GM12878 (cell line): ENCODE measurements at regions not wholly inside any gene's neighbourhood (a gene's known extent, or its start where the extent isn't known, plus 50 kb on each side); places are given as distances from the start of the nearest gene placed in this dataset.

Experiments used
- BACH1 ChIP-seq: fragments of 450-650 bp; IDR thresholded peaks from 2 replicates; pipeline ENCODE4 v1.6.1; 2017; ENCODE audit warnings: mild to moderate bottlenecking, borderline replicate concordance
- BCL3 ChIP-seq: IDR thresholded peaks from 2 replicates; pipeline ENCODE4 v1.6.1; 2011; ENCODE audit warnings: borderline replicate concordance, low read depth, mild to moderate bottlenecking, moderate library complexity, low read length; ENCODE audit not compliant: insufficient read depth, poor library complexity, severe bottlenecking
- BRCA1 ChIP-seq: IDR thresholded peaks from 2 replicates; pipeline ENCODE4 v1.6.1; 2011; ENCODE audit warnings: low read depth, low read length, improper control_type of control experiment
- CBFB ChIP-seq: IDR thresholded peaks from 2 replicates; pipeline ENCODE4 v1.6.1; 2016; ENCODE audit warnings: antibody characterized with exemption, low read depth
- CTCF ChIP-seq, 3 experiments: IDR thresholded peaks in 2 of 3; conservative IDR thresholded peaks in 1 of 3; 2 replicates each; pipeline ENCODE4 v1.5.1; 2011; ENCODE audit warnings: low read depth in 3 of 3, low read length in 3 of 3, mild to moderate bottlenecking in 3 of 3, control low read depth in 2 of 3, moderate library complexity in 2 of 3, inconsistent platforms in 1 of 3, mixed read lengths in 1 of 3; ENCODE audit not compliant: control insufficient read depth in 2 of 3, insufficient read depth in 1 of 3; ENCODE audit errors: extremely low read depth in 1 of 3
- E4F1 ChIP-seq: fragments of 450-650 bp; IDR thresholded peaks from 2 replicates; pipeline ENCODE4 v1.6.1; 2018; ENCODE audit warnings: borderline replicate concordance, mild to moderate bottlenecking; ENCODE audit not compliant: partially characterized antibody
- EZH2 ChIP-seq: IDR thresholded peaks from 2 replicates; pipeline ENCODE4 v1.6.1; 2012; ENCODE audit warnings: low read depth, mild to moderate bottlenecking, control low read depth, inconsistent platforms, low read length, borderline replicate concordance; ENCODE audit not compliant: control insufficient read depth
- NFXL1 ChIP-seq: fragments of 450-650 bp; IDR thresholded peaks from 2 replicates; pipeline ENCODE4 v1.6.1; 2017; ENCODE audit warnings: antibody characterized with exemption, mild to moderate bottlenecking, borderline replicate concordance
- PAX8 ChIP-seq: fragments of 450-650 bp; IDR thresholded peaks from 2 replicates; pipeline ENCODE4 v1.6.1; 2017; ENCODE audit warnings: mild to moderate bottlenecking, moderate library complexity
- POLR2AphosphoS5 ChIP-seq: IDR thresholded peaks from 2 replicates; pipeline ENCODE4 v1.6.1; 2011; ENCODE audit warnings: mild to moderate bottlenecking, low read length, inconsistent platforms
- SUZ12 ChIP-seq: fragments of 200-600 bp; sonication (generic); IDR thresholded peaks from one replicate; pipeline ENCODE4 v1.6.1; 2018; ENCODE audit warnings: antibody characterized with exemption, mild to moderate bottlenecking; ENCODE audit not compliant: unreplicated experiment
- ZNF24 ChIP-seq: fragments of 450-650 bp; IDR thresholded peaks from 2 replicates; pipeline ENCODE4 v1.6.1; 2017; ENCODE audit warnings: antibody characterized with exemption, mild to moderate bottlenecking
- ZZZ3 ChIP-seq: IDR thresholded peaks from 2 replicates; pipeline ENCODE4 v1.6.1; 2011; ENCODE audit warnings: low read depth; ENCODE audit not compliant: control insufficient read depth, insufficient read length
- TF ChIP-seq, protein P1 (sequence below): IDR thresholded peaks from 2 replicates; pipeline ENCODE4 v1.6.1; 2012; ENCODE audit warnings: mild to moderate bottlenecking, low read depth, low read length

DNA sequence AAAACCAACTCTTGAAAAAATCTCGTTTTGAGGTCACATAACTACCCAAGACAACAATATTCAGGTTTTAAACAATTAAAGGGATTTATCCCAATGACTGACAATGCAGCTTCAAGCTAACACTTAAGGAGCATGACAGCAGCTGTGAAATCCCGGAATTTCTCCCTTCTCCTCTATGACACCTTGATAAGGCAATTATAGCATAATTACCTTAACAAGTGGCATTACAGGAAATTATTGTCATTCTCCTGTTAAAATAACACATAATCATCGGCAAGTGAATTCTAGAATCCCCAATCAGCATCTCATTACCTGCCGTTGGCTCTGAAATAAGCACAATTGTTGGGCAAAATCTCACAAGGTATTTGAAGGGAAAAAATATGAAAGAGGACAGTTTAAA lies 417.0 kb upstream of the PFKP start:
- TF ChIP-seq PAX8 (no peak), CTCF (IDR thresholded peaks at IDR 0.05 in 2 of 3, conservative IDR thresholded peaks at IDR 0.05 in 1 of 3; ENCODE audit: control insufficient read depth in 2 of 3, extremely low read depth in 1 of 3, insufficient read depth in 1 of 3, low read depth in 3 of 3, low read length in 3 of 3) (no peak), ZZZ3 (no peak), BCL3 (no peak), CBFB (no peak), ZNF24 (no peak), POLR2AphosphoS5 (no peak), BACH1 (no peak), BRCA1 (no peak), SUZ12 (no peak), EZH2 (no peak), NFXL1 (no peak), E4F1 (no peak)
- TF ChIP-seq, protein P1, sequence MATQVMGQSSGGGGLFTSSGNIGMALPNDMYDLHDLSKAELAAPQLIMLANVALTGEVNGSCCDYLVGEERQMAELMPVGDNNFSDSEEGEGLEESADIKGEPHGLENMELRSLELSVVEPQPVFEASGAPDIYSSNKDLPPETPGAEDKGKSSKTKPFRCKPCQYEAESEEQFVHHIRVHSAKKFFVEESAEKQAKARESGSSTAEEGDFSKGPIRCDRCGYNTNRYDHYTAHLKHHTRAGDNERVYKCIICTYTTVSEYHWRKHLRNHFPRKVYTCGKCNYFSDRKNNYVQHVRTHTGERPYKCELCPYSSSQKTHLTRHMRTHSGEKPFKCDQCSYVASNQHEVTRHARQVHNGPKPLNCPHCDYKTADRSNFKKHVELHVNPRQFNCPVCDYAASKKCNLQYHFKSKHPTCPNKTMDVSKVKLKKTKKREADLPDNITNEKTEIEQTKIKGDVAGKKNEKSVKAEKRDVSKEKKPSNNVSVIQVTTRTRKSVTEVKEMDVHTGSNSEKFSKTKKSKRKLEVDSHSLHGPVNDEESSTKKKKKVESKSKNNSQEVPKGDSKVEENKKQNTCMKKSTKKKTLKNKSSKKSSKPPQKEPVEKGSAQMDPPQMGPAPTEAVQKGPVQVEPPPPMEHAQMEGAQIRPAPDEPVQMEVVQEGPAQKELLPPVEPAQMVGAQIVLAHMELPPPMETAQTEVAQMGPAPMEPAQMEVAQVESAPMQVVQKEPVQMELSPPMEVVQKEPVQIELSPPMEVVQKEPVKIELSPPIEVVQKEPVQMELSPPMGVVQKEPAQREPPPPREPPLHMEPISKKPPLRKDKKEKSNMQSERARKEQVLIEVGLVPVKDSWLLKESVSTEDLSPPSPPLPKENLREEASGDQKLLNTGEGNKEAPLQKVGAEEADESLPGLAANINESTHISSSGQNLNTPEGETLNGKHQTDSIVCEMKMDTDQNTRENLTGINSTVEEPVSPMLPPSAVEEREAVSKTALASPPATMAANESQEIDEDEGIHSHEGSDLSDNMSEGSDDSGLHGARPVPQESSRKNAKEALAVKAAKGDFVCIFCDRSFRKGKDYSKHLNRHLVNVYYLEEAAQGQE: no peak
